K562 (cell line): ENCODE measurements at regions not wholly inside any gene's neighbourhood (a gene's known extent, or its start where the extent isn't known, plus 50 kb on each side); places are given as distances from the start of the nearest gene placed in this dataset.

Source experiments
- CTCF ChIP-seq, 3 experiments: IDR thresholded peaks in 2 of 3; conservative IDR thresholded peaks in 1 of 3; 2 replicates each; pipeline ENCODE4 v1.5.1; 2011 to 2012; ENCODE audit warnings: low read length in 3 of 3, mild to moderate bottlenecking in 3 of 3, control low read depth in 2 of 3, improper control_type of control experiment in 1 of 3, inconsistent platforms in 1 of 3, low read depth in 1 of 3, mixed read lengths in 1 of 3, moderate library complexity in 1 of 3; ENCODE audit not compliant: insufficient read depth in 2 of 3
- ELF1 ChIP-seq: fragments of 200-800 bp; sonication (Bioruptor generic); IDR thresholded peaks from 2 replicates; pipeline ENCODE4 v1.6.1; 2016; ENCODE audit warnings: missing genetic modification characterization, missing compliant biosample characterization
- REST ChIP-seq, 2 experiments: fragments of 450-650 bp; formaldehyde crosslinking in 1 of 2; IDR thresholded peaks; 2 replicates each; pipeline versions ENCODE4 v1.4.0 to v1.6.1; 2014 to 2020; ENCODE audit warnings: mild to moderate bottlenecking in 2 of 2, borderline replicate concordance in 1 of 2, low read depth in 1 of 2

- TF ChIP-seq CTCF (IDR thresholded peaks at IDR 0.05 in 2 of 3, conservative IDR thresholded peaks at IDR 0.05 in 1 of 3; ENCODE audit: insufficient read depth in 2 of 3, low read depth in 1 of 3, low read length in 3 of 3), result no peak
- no peak for TF ChIP-seq REST (IDR thresholded peaks at IDR 0.05; ENCODE audit: borderline replicate concordance)
- no peak for TF ChIP-seq REST (CRISPR knock-in tag; IDR thresholded peaks at IDR 0.05; ENCODE audit: low read depth)
- no peak for TF ChIP-seq ELF1 (tag)
These were observed 610.1 kb downstream of the TECRL start for GRCh38 chr4:63799166-63799565.
